Neural cell (in vitro differentiated cells): ENCODE measurements at regions not wholly inside any gene's neighbourhood (a gene's known extent, or its start where the extent isn't known, plus 50 kb on each side); places are given as distances from the start of the nearest gene placed in this dataset.

Experiments
- CTCF ChIP-seq: fragments of 450-650 bp; IDR thresholded peaks from 2 replicates; pipeline ENCODE4 v1.5.1; 2014; ENCODE audit warnings: antibody characterized with exemption, mild to moderate bottlenecking, moderate library complexity; ENCODE audit not compliant: poor library complexity, severe bottlenecking
- POLR2AphosphoS5 ChIP-seq: IDR thresholded peaks from 2 replicates; pipeline ENCODE4 v1.6.1; 2012

GRCh38 chr12:32947206-32948067 lies 50.9 kb upstream of the PKP2 start:
- TF ChIP-seq CTCF (peak; percentile 87), POLR2AphosphoS5 (no peak)
